SH-SY5Y (cell line): ENCODE measurements at regions not wholly inside any gene's neighbourhood (a gene's known extent, or its start where the extent isn't known, plus 50 kb on each side); places are given as distances from the start of the nearest gene placed in this dataset.

Experiments
- GATA2 ChIP-seq: IDR thresholded peaks from 2 replicates; pipeline ENCODE4 v1.6.1; 2011; ENCODE audit warnings: mild to moderate bottlenecking, low read depth, low read length
- GATA3 ChIP-seq: IDR thresholded peaks from 2 replicates; pipeline ENCODE4 v1.6.1; 2011; ENCODE audit warnings: low read depth, mild to moderate bottlenecking, low read length, moderate library complexity

- TF ChIP-seq GATA2, result no peak
- no peak for TF ChIP-seq GATA3
Observed at GRCh38 chr10:62707810-62708209, 96.7 kb upstream of the ADO start.
